GM21619 (cell line): ENCODE measurements at regions not wholly inside any gene's neighbourhood (a gene's known extent, or its start where the extent isn't known, plus 50 kb on each side); places are given as distances from the start of the nearest gene placed in this dataset.

ENCODE experiments used
- ATAC-seq: cut with Tn5 transposase; IDR thresholded peaks from one replicate; pipeline ENCODE4 v1.9.1; 2021; ENCODE audit not compliant: unreplicated experiment

- no peak for ATAC-seq
Observed at GRCh38 chr2:152883951-152884487, 165.6 kb downstream of the ARL6IP6 start.

GRCh38 chr2:152881527-152881926 lies 163.1 kb downstream of the ARL6IP6 start:
- no peak for ATAC-seq

DNA sequence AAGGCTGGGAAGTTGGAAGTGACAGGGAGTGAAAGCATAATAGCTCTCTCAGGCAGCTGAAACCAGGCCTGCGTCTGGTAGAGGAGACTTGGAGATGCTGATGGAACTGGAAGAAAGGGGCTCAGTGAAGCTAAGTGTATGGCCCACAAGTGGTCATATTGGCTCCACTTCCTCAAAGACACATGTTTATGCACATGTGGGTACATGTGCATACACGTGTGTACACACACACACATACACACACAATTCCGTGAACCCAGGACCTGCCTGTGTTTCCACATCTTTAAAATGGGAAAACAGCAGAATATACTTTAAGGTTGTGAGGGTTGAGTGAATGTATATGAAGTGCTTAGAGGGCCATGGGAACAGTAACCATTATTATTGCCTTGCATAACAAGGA lies 160.9 kb downstream of the ARL6IP6 start:
- ATAC-seq, result no peak

- ATAC-seq, result no peak
Observed at GRCh38 chr2:152875701-152876695, 157.6 kb downstream of the ARL6IP6 start.

DNA sequence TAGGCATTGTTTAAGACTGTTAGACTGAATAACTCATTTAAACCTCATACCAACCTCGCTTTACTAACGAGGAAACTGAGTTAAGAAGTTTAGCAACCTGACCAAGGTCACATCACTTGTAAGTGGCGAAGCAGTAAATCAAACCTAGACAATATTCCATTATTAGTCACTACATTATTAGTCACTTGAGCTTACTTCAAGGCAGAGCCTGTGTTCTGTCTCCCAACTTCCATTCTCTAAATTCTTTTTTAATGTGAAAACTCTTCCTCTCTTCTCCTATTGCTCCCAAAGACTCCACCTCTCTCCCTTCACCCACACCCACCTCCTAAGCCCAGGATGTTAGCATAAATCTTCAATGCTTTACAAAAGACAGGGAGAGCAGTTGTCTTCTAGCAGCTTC lies 156.5 kb downstream of the ARL6IP6 start:
- ATAC-seq, result no peak

DNA sequence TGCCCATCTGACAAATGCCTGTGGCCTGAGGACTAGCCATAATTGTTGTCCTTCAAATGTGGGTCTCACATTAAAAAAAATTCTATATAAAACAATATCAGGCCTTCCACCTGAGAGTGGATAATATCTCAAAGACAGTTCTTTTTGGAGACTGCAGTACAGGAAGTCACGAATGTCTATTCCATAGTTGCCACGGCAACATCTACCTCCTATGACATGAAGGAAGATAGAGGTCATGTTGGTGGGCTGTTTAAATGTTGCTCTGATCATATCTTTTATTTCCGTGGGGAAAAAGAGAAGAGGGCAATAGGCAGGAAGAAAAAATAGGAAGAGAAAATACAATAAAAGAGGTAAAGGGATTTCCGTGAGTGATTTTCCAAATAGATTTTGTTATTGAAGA lies 151.8 kb downstream of the ARL6IP6 start:
- ATAC-seq, result no peak

DNA sequence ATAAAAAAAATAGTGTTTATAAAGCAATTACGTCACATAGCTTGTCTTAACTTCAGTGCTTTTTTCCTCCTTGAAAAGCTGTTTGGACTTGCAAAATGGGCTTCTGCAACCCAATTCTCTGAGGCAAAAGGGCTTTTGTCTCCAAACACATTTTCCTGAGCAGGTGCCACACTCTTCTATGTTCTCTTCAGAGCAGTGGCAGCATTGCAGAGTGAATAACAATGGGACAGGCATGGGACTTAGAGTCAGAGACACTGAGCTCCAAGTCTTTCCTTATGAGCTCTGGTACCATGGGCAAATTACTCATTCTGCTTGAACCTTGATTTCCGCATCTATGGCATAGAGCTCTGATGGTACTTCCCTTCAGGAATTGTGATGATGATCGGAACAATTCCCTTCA lies 149.0 kb downstream of the ARL6IP6 start:
- no peak for ATAC-seq

- ATAC-seq, result no peak
Observed at GRCh38 chr2:152864601-152865149, 146.3 kb downstream of the ARL6IP6 start.

DNA sequence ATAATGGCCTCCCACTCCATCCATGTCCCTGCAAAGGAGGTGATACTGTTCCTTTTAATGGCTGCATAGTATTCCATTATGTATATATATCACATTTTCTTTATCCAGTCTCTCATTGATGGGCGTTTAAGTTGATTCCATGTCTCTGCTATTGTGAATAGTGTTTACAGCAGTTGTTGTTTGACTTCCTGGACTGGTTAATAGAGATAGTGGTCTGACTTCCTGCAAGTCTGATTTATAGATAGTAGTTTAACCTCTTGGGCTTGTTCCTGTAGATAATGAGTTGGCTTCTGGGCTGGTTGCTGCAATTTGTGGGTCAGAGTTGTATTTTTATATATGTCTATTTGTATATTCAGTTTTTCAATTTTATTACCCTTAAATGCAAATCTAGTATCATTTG lies 145.4 kb downstream of the ARL6IP6 start:
- ATAC-seq, result no peak

DNA sequence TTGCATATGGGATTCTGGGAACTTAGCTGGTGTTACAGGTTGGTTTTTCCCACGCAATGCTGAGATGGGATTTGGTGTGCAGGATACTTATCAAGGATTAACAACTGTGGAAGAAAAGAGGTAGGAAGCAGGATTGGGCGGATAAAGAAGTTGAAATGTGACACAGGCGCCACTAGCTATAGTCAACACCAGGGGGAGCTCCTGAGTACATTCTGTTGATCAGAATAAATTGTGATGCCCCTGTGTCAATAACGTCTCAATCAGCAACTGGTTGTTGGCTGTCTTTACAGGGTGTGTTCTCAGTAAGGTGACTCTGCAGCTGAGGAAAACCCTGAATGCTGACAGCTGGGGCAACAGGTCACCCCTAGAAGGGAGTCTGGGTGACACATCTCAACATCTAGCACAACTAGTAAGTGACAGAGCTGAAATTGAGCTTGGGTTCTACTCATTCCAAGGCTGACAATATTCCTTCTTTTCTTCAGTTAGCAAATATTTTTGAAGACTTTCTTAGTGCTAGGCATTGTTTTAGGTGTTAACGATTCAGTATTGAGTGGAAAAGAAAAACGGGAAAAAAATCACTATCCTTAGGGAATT lies 143.0 kb downstream of the ARL6IP6 start:
- no peak for ATAC-seq

- no peak for ATAC-seq
Observed at GRCh38 chr2:152858594-152859265, 140.3 kb downstream of the ARL6IP6 start.

DNA sequence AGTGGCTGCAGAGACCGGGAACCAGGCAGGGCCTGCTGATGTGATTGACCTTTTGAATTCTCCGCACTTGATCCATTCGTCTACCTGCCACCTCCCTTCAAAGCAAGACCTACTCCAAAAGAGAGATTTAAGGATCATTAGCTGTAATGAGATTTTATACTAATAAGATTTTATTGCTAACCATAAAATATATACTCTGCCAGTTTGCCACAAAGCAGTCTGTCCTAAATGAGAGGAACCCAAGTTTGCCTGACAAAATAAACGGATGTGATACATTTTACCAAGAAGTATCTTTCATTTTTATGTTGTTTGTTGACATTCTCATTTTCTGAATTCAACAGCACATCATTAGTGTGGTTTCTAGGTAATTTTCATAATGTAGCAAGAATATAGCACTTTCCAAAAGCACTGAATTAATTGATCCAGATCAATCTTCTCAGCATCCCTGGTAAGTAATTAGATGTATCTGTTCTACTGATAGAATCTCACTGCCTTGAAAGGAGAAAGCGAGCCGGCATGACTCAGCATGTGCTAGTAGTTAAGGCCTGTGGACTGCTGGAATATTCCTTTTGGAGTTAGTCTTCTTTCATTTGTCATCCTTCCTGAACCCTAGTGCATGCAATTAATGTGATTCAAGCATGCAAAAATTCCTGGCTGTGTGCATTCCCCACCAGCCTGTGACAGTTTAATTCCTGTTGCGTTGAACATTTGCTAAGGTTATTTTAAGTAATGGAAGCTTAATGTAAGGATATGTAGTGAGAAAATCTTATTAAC lies 128.5 kb downstream of the ARL6IP6 start:
- no peak for ATAC-seq

DNA sequence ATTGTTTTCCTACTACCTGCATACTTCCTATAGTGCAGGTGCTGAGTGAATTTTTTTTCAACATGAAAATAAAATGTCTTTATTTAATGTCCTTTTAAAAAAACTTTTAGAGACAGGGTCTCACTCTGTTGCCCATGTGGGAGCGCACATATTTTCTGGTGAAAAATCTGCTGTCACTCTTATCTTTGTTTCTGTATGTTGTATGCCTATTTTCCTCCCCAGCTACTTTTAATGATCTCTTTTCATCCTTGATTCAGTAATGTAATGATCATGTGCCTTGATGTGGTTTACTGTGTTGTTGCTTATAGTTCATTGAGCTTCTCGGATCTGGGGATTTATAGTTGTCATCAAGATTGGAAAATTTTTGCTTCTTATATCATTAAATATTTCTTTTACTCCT lies 117.3 kb downstream of the ARL6IP6 start:
- ATAC-seq, result no peak

DNA sequence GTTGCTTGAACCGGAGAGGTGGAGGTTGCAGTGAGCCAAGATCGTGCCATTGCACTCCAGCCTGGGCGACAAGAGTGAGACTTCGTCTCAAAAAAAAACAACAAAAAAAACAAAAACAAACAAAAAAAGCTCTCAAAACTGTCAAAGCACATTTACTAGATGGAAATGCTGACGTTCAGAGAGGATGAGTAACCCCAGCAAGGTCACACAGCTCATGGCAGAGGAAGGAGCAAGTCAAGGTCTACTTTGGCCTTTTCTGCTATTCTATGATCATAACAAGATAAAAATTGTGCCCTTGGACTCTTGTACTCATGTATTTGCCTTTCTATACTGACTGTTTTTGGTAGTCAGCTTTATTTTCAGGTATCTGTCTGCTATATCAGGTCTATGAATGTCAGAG lies 109.5 kb downstream of the ARL6IP6 start:
- ATAC-seq, result no peak

DNA sequence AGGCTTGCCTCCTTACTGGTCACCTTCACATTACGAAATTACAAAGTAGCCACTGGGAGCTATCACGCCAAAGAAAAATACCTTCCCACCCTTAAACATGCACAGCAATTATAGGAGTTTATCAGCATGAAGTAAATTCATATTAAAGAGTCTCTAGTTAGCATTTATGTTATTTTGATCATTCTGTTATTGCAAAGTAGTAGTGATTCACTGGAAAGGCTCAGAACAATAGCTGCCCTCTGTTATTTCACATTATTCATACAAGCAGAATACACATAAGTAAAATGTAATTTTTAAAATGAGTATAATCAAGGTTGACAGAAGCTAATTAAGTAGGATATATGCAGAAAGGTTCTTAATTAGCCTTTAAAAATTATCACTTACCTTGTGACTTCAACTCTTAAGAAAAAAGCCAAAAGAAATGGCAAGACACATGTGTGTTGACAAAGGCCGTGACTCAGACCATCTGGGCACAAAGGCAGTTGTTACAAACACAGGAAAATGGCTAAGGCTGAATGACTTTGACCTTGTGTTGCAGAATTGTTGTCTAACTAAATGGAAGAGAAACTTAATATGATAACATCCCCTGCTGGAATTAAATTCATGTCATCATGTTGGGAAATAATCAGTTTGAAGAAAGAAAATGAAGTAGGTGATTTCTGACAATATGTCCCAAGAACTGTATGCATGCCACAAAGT lies 108.3 kb downstream of the ARL6IP6 start:
- no peak for ATAC-seq

- ATAC-seq, result no peak
Observed at GRCh38 chr2:152825834-152826233, 107.4 kb downstream of the ARL6IP6 start.

DNA sequence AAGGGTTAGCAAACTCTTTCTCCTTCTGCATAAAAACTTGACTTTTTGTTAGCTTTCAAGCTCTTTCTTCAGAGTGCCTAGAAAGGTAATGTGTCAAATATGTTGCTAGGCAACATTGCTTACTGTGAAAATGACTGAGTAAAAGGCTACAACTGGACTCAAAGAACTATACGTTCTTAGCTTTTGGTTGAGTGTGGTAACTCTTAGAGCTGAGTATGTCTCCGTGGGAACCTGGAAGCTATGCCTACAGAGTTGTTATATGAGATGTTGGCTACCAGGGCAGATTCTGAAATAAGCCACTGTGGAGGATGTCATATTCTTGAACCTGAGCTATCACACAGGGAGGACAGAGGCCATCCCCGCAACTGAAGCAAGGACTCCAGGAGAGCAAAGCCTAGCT lies 105.5 kb downstream of the ARL6IP6 start:
- no peak for ATAC-seq

DNA sequence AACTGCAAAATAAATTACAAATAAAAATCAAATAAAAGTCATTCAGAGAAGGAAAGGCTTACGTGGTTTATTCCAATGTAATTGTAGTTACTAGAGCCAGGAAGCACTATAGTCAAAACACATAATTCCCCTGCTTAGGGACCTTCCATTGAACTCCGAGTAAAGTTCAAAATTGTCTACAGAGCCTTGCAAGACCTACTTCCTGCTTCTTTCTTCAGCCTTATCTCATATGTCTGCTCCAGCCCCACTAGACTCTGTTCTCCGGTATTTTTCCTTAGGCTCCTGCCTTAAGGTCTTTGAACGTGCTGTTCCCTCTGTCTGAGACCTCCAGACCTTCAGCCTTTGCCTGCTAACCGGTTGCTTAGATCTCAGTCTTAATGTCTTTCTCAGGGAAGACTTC lies 104.3 kb downstream of the ARL6IP6 start:
- no peak for ATAC-seq

GRCh38 chr2:152820048-152820447 lies 101.6 kb downstream of the ARL6IP6 start:
- no peak for ATAC-seq
